Pancreas (tissue), 10 donors: ENCODE measurements at regions not wholly inside any gene's neighbourhood (a gene's known extent, or its start where the extent isn't known, plus 50 kb on each side); places are given as distances from the start of the nearest gene placed in this dataset.

Source experiments
- ATAC-seq, 4 donors: fragments of 200-7000 bp; cut with Tn5 transposase; one replicate each; pipeline versions ENCODE4 v1.8.0 to v1.9.1; 2020; ENCODE audit warnings: mild to moderate bottlenecking in 4 of 4, moderate library complexity in 4 of 4
- DNase-seq, 6 donors: peaks; one replicate each; pipeline ENCODE4 v3.0.0-alpha.2; 2020
- FAIRE-seq: peaks from 2 replicates; lab custom pipeline; 2012; peaks lifted over from hg19 to GRCh38; lab: Jason Lieb, UNC
- H3K27ac ChIP-seq, 4 donors: fragments of 200-600 bp; sonication (generic); 1 replicate in 3 of 4; 2 replicates in 1 of 4; pipeline versions ENCODE4 v1.5.0 to v1.8.0; 2020
- H3K27me3 ChIP-seq, 4 donors: fragments of 200-600 bp; one replicate each; pipeline ENCODE4 v1.8.0; 2021
- H3K36me3 ChIP-seq, 3 donors: fragments of 200-600 bp; sonication (generic) in 1 of 3; one replicate each; pipeline versions ENCODE4 v1.5.0 to v1.8.0; 2020 to 2021
- H3K4me1 ChIP-seq, 3 donors: fragments of 200-600 bp; one replicate each; pipeline ENCODE4 v1.8.0; 2021
- H3K4me3 ChIP-seq, 4 donors: fragments of 200-600 bp; sonication (generic) in 2 of 4; one replicate each; pipeline versions ENCODE4 v1.5.0 to v1.8.0; 2020 to 2021
- H3K9me3 ChIP-seq, 4 donors: fragments of 200-600 bp; one replicate each; pipeline ENCODE4 v1.8.0; 2021
- WGBS, 2 donors: extraction: QIAGEN DNeasy Blood & Tissue Kit; methylation state at CpG; one replicate each; pipeline ENCODE4 v1.1.7; 2013; 5-methylcytosine and 5-hydroxymethylcytosine counted together
- intact Hi-C, 3 donors: fragments of 100-400 bp; cut with DNase I; formaldehyde crosslinking; loops; one replicate each; pipeline versions ENCODE4 v1.11.1 to v1.14.2; 2022
- TF ChIP-seq, protein P1 (sequence below), 4 donors: fragments of 200-600 bp; sonication (generic) in 3 of 4; IDR thresholded peaks; one replicate each; pipeline versions ENCODE4 v1.5.0 to v1.8.0; 2021; ENCODE audit warnings: antibody characterized with exemption in 4 of 4
- donor health status: healthy with polysubstance abuse.
- donor health status: DM: no; HTN: no; CAD: no; lungs with moderate emphysema.
- donor health status: DM: no; HTN: no; CAD: no.
- donor health status: control.
- donor health status: control.
- donor health status: Bipolar disorder and iron deficiency.
- donor health status: DM: yes; HTN: yes; CAD: no.
- donor health status: DM: no; HTN: no; CAD: no.
- donor health status: DM: no; HTN: no; CAD: no.
- donor health status: DM: yes; HTN: yes; CAD: no.

DNA sequence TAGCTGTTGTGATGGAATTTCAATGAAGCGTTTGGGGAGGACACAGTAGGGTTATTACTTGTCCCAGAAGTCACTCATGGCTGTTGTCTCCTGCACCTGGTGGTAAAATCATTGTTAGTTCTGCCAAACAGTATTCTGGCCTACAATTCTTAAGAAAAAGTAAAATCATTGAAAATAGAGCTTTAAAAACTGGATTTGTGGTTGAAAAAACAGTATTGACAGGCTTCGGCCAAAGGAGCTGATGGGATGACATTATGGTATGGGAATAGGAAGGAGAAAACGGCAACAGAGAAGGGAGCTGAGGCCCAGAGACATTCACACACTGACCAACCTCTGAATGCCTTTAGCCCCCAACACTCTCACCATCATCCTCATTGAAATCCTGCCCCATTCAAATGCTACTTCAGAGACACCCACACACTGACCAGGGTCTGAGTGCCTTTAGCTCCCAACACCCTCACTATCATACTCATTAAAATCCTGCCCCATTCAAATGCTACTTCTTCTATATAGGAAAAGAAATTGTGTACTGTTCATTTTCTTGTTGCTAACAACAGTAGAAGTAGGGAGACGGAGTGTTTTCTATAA is 114.1 kb upstream of the OSR1 start:
- intact Hi-C loops = no loop called here
- Histone ChIP-seq H3K36me3 (no peaks in the 10 kb centered on the region), H3K9me3 (no peaks in the 10 kb centered on the region), H3K4me3 (no peak overlapping the region), H3K27me3 (no peaks in the 10 kb centered on the region), H3K4me1 (no peaks in the 10 kb centered on the region), H3K27ac (no peak overlapping the region)
- ATAC-seq (no peak), FAIRE-seq (no peak), DNase-seq (no peak)
- WGBS, 2 donors = 63 to 64% methylated on average over 4 of the region's 4 CpGs
- TF ChIP-seq, protein P1, sequence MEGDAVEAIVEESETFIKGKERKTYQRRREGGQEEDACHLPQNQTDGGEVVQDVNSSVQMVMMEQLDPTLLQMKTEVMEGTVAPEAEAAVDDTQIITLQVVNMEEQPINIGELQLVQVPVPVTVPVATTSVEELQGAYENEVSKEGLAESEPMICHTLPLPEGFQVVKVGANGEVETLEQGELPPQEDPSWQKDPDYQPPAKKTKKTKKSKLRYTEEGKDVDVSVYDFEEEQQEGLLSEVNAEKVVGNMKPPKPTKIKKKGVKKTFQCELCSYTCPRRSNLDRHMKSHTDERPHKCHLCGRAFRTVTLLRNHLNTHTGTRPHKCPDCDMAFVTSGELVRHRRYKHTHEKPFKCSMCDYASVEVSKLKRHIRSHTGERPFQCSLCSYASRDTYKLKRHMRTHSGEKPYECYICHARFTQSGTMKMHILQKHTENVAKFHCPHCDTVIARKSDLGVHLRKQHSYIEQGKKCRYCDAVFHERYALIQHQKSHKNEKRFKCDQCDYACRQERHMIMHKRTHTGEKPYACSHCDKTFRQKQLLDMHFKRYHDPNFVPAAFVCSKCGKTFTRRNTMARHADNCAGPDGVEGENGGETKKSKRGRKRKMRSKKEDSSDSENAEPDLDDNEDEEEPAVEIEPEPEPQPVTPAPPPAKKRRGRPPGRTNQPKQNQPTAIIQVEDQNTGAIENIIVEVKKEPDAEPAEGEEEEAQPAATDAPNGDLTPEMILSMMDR (IDR thresholded peaks at IDR 0.05) = no peak

DNA sequence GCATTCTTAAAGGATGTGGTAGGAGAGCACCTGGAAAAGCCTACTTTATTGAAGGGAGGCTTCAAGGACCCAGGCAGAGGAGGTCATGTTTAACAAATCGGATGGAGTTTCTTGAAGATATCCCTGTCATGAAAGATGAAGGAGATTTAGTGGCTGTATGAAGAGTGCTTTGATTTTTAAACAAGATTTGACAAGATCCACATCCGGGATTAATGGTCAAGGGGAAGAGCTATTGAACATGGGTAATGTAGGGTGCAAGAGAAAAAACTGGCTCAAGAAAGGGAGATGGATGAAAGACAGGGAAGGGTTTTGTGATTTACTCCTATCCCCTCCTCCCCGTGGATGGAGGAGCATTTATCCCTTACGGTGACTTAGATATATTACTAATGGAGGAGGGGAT is 113.1 kb upstream of the OSR1 start:
- H3K36me3 ChIP-seq = no peaks in the 10 kb centered on the region
- no peak for ATAC-seq
- H3K27me3 ChIP-seq = no peaks in the 10 kb centered on the region
- H3K4me3 ChIP-seq = no peak overlapping the region
- FAIRE-seq = no peak
- intact Hi-C loops = no loop called here
- 73 to 81% methylated on average over 4 of the region's 4 CpGs for WGBS, 2 donors
- no peak overlapping the region for H3K27ac ChIP-seq
- no peaks in the 10 kb centered on the region for H3K9me3 ChIP-seq
- DNase-seq = no peak
- no peaks in the 10 kb centered on the region for H3K4me1 ChIP-seq
- TF ChIP-seq, protein P1 (IDR thresholded peaks at IDR 0.05) = no peak

DNA sequence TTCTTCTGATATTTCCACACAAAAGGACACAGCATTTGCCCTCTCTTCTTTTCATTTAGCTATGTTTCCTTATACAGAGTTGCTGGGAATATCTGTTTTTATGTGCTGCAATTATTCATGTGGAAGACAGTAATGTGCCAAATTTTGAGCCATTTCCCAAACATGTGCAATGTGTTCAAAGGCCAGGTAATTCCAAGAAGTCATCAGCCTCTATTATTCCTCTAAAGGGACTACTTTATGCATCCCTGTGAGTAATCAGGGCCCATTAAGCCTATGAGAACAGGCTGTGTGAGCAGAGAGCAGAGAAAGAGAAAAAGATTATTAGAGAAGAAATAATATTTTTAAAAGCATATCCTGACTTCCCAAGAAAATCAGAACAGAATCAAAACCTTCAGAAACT is 107.6 kb upstream of the OSR1 start:
- no peaks in the 10 kb centered on the region for H3K27me3 ChIP-seq
- TF ChIP-seq, protein P1 (IDR thresholded peaks at IDR 0.05) = no peak

DNA sequence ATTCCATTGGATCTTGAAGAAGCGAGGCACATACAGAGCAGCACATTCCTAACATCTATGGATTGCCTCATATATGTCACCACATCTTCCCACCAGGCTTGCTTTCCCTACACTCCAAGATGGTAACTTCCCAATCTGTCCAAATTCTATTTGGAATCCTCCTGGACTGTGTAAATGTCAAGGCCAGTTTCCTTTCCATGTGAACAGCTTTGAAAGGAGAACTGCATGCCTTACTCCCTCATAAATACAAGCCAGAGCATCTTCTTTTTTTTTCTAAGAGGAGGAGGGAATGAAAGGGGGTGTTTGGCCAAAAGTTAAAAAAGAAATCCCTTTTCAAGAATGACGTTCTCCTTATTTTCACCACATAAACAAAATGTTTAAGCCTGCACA is 103.8 kb upstream of the OSR1 start:
- FAIRE-seq = no peak
- no peaks in the 10 kb centered on the region for H3K9me3 ChIP-seq
- no peaks in the 10 kb centered on the region for H3K36me3 ChIP-seq
- TF ChIP-seq, protein P1 (IDR thresholded peaks at IDR 0.05) = no peak
- no peak overlapping the region for H3K4me3 ChIP-seq
- no peak overlapping the region for H3K27ac ChIP-seq
- no peaks in the 10 kb centered on the region for H3K27me3 ChIP-seq
- no peak for DNase-seq
- WGBS, 2 donors = 49 to 53% methylated on average over 2 of the region's 2 CpGs
- peak in 1 of 4 donors; percentile 49 for ATAC-seq
- no peaks in the 10 kb centered on the region for H3K4me1 ChIP-seq
- intact Hi-C loops = no loop called here

More for the DNA sequence above, 107.6 kb upstream of the OSR1 start:
- H3K4me3 ChIP-seq = no peak overlapping the region
- FAIRE-seq = no peak
- H3K27ac ChIP-seq = no peak overlapping the region
- no peaks in the 10 kb centered on the region for H3K4me1 ChIP-seq
- DNase-seq = no peak
- intact Hi-C loops = no loop called here
- H3K36me3 ChIP-seq = no peaks in the 10 kb centered on the region
- no peak for ATAC-seq
- H3K9me3 ChIP-seq = no peaks in the 10 kb centered on the region

DNA sequence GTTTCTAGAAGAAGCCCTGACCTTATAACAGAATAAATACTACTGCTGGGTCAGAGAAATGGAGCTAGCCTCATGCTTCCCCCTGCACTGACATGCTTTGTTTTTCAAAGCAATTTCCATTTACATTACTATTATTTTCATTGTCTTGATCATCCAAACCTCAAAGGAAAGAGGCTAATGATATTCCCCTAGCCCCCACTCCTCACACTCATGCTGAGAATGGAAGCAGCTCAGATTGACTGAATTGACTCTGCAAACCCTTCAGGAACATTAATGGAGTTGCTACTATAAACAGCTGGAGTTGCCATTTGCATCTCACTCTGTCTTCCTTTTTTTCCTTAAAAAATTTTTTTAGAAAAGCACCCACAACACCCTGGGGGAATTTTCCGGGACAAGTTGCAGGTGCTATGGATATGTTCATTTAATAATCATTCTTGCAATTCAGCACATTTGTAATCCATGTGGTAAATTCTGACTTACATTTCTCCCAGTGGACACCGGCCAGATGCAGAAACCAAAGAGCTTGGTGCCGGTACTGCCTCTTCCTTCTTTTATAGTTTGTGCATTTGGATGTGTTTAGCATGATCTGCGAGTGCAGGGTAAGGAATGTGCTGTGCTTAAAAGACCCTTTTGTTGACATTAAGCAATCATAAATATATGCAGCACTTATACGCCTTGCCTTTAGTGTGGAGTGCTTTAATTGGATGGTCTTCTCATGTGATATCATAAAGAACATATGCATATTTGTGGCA is 103.3 kb upstream of the OSR1 start:
- WGBS, 2 donors = 56 to 70% methylated on average over 5 of the region's 5 CpGs
- no peak for ATAC-seq
- FAIRE-seq = no peak

More for the DNA sequence above, 103.3 kb upstream of the OSR1 start:
- no peak for DNase-seq
- no peak overlapping the region for H3K4me3 ChIP-seq
- no peaks in the 10 kb centered on the region for H3K4me1 ChIP-seq
- intact Hi-C loops = no loop called here
- no peaks in the 10 kb centered on the region for H3K9me3 ChIP-seq
- H3K27ac ChIP-seq = no peak overlapping the region
- TF ChIP-seq, protein P1 (IDR thresholded peaks at IDR 0.05) = no peak
- no peaks in the 10 kb centered on the region for H3K27me3 ChIP-seq
- no peaks in the 10 kb centered on the region for H3K36me3 ChIP-seq
